ENCODE measurements at regions not wholly inside any gene's neighbourhood (a gene's known extent, or its start where the extent isn't known, plus 50 kb on each side); places are given as distances from the start of the nearest gene placed in this dataset.

DNA sequence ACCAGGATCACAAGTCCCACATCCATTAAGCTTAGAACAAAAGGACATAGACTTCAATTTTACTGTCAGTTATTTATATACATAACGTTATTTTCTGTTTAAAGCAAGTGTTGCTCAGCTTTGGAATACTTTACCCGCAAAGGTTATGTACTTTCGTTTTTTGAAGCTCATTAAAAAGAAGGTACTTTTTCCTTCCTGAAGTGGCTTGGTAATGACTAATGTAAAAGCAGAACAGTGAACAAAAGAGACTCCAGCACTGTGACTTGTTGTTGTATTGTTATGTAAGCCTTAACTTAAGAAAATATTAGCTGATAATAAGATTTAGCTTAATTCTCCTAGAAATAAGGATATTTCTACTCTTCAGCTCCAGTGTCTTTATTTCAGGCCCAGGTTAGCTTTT, 97.3 kb upstream of the SLCO6A1 start:
- TF ChIP-seq, protein P1, sequence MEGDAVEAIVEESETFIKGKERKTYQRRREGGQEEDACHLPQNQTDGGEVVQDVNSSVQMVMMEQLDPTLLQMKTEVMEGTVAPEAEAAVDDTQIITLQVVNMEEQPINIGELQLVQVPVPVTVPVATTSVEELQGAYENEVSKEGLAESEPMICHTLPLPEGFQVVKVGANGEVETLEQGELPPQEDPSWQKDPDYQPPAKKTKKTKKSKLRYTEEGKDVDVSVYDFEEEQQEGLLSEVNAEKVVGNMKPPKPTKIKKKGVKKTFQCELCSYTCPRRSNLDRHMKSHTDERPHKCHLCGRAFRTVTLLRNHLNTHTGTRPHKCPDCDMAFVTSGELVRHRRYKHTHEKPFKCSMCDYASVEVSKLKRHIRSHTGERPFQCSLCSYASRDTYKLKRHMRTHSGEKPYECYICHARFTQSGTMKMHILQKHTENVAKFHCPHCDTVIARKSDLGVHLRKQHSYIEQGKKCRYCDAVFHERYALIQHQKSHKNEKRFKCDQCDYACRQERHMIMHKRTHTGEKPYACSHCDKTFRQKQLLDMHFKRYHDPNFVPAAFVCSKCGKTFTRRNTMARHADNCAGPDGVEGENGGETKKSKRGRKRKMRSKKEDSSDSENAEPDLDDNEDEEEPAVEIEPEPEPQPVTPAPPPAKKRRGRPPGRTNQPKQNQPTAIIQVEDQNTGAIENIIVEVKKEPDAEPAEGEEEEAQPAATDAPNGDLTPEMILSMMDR (IDR thresholded peaks at IDR 0.05; ENCODE audit: low read depth, low read length) = no peak
- H3K4me3 ChIP-seq (ENCODE audit: low read depth, low read length) = no peak overlapping the region

- TF ChIP-seq, protein P1 (IDR thresholded peaks at IDR 0.05; ENCODE audit: low read depth, low read length) = no peak
- H3K4me3 ChIP-seq (ENCODE audit: low read depth, low read length) = no peak overlapping the region
Observed at GRCh38 chr5:102596951-102597350, 98.2 kb upstream of the SLCO6A1 start.

- TF ChIP-seq, protein P1 (IDR thresholded peaks at IDR 0.05; ENCODE audit: low read depth, low read length) = no peak
- no peak overlapping the region for H3K4me3 ChIP-seq (ENCODE audit: low read depth, low read length)
Observed at GRCh38 chr5:102599289-102599688, 100.5 kb upstream of the SLCO6A1 start.

- TF ChIP-seq, protein P1 (IDR thresholded peaks at IDR 0.05; ENCODE audit: low read depth, low read length) = no peak
- H3K4me3 ChIP-seq (ENCODE audit: low read depth, low read length) = no peak overlapping the region
Observed at GRCh38 chr5:102600964-102601363, 102.2 kb upstream of the SLCO6A1 start.

DNA sequence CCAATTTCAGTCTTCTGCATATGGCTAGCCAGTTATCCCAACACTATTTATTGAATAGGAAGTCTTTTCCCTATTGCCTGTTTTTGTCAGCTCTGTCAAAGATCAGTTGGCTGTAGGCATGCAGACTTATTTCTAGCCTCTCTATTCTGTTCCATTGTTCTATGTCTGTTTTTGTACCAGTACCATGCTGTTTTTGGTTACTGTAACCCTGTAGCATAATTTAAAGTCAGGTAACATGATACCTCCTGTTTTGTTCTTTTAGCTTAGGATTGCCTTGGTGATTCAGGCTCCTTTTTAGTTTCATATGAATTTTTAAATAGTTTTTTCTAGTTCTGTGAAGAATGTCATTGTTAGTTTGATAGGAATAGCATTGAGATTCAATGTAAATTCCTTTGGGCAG, 104.9 kb upstream of the SLCO6A1 start:
- TF ChIP-seq, protein P1 (IDR thresholded peaks at IDR 0.05; ENCODE audit: low read depth, low read length) = no peak
- H3K4me3 ChIP-seq (ENCODE audit: low read depth, low read length) = no peak overlapping the region

GRCh38 chr5:102608414-102608813, 109.6 kb upstream of the SLCO6A1 start:
- TF ChIP-seq, protein P1 (IDR thresholded peaks at IDR 0.05; ENCODE audit: low read depth, low read length) = no peak
- no peak overlapping the region for H3K4me3 ChIP-seq (ENCODE audit: low read depth, low read length)

- no peak overlapping the region for H3K4me3 ChIP-seq (ENCODE audit: low read depth, low read length)
- TF ChIP-seq, protein P1 (IDR thresholded peaks at IDR 0.05; ENCODE audit: low read depth, low read length) = no peak
Observed at GRCh38 chr5:102611312-102611711, 112.5 kb upstream of the SLCO6A1 start.
